Glomerular visceral epithelial cell (primary cell): ENCODE measurements at regions not wholly inside any gene's neighbourhood (a gene's known extent, or its start where the extent isn't known, plus 50 kb on each side); places are given as distances from the start of the nearest gene placed in this dataset.

Source experiments
- DNase-seq: peaks from one replicate; pipeline ENCODE4 v3.0.0-alpha.2; 2016; ENCODE audit errors: extremely low spot score

GRCh38 chr3:64998317-64998716, 310.5 kb upstream of the ADAMTS9 start:
- no peak for DNase-seq

GRCh38 chr3:64995857-64996551, 308.2 kb upstream of the ADAMTS9 start:
- DNase-seq, result no peak

GRCh38 chr3:64993781-64994180, 306.0 kb upstream of the ADAMTS9 start:
- no peak for DNase-seq

- DNase-seq, result no peak
These were observed 304.9 kb upstream of the ADAMTS9 start for GRCh38 chr3:64992530-64993285.

GRCh38 chr3:64988188-64988587, 300.4 kb upstream of the ADAMTS9 start:
- DNase-seq, result no peak

GRCh38 chr3:64987726-64988125, 299.9 kb upstream of the ADAMTS9 start:
- DNase-seq, result no peak

- DNase-seq, result no peak
These were observed 297.3 kb upstream of the ADAMTS9 start for GRCh38 chr3:64985072-64985471.

GRCh38 chr3:64983583-64984359, 296.0 kb upstream of the ADAMTS9 start:
- no peak for DNase-seq

GRCh38 chr3:64977308-64978100, 289.7 kb upstream of the ADAMTS9 start:
- peak; percentile 90 for DNase-seq

GRCh38 chr3:64976456-64976855, 288.7 kb upstream of the ADAMTS9 start:
- DNase-seq, result no peak

GRCh38 chr3:64975147-64975546, 287.3 kb upstream of the ADAMTS9 start:
- no peak for DNase-seq

GRCh38 chr3:64974401-64974800, 286.6 kb upstream of the ADAMTS9 start:
- peak; percentile 21 for DNase-seq

GRCh38 chr3:64972793-64973192, 285.0 kb upstream of the ADAMTS9 start:
- peak; percentile 25 for DNase-seq

- DNase-seq, result no peak
These were observed 283.8 kb upstream of the ADAMTS9 start for GRCh38 chr3:64971602-64972001.

- no peak for DNase-seq
These were observed 282.8 kb upstream of the ADAMTS9 start for GRCh38 chr3:64970634-64971033.

GRCh38 chr3:64961301-64961700, 273.5 kb upstream of the ADAMTS9 start:
- no peak for DNase-seq

- no peak for DNase-seq
These were observed 270.5 kb upstream of the ADAMTS9 start for GRCh38 chr3:64958199-64958843.

- no peak for DNase-seq
These were observed 269.8 kb upstream of the ADAMTS9 start for GRCh38 chr3:64957408-64958198.

- no peak for DNase-seq
These were observed 269.0 kb upstream of the ADAMTS9 start for GRCh38 chr3:64956711-64957325.
